ENCODE measurements at regions not wholly inside any gene's neighbourhood (a gene's known extent, or its start where the extent isn't known, plus 50 kb on each side); places are given as distances from the start of the nearest gene placed in this dataset.

DNA sequence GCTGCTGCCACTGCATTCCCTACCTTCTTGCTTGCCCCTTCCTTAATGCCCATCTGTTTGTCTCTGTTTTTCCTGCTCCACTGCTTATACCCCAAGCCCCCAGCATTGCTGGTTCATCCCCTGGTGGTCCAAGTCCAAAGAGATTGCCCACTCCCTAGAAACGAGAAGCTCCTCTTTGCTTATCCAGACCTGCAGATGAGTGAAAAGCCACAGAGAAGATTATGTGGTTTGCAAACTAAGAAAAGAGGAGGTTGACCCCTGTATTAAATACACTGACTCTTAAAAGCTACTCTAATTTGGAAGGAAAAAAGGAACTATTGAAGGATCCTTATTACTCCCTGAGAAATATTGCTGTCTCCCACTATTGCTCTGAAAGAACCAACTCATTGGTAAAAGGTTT, 146.8 kb upstream of the RAB4A start:
- Histone ChIP-seq H3K27ac (no peak overlapping the region), H3K4me1 (peaks cover 0 to 7% (median 2%) of the 10 kb centered on the region in 4 donors)

DNA sequence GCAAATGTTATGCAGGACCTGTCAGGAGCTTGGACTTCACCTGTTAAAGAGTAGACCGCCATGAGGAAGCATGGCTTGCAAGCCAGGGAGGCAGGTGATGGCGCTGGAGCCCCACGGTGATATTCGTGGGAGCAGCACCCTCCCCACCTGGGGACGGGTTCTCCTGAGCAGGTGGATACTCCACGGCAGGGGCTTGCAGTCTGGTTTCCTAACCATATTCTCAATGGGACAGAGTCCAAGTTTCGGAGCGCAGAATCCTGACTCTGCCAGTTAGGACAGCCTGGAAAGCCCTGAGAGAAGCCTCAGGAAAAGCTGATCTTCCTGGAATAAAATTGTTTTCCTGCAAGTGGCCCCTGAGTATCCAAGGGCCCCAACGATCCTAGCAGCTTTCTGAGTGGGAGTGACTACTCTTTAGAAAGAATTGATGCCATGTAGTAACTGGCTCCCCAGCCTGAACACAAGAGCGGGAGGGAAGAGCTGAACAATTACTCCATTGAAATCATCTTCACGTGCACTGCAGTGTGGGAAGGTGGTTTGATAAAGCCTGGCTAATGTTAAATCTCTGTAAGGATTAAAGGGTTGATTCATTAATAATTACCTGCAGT, 146.3 kb upstream of the RAB4A start:
- Histone ChIP-seq H3K27ac (peak overlapping the region in 2 of 4 donors; percentile 12 to 55), H3K9me3 (no peaks in the 10 kb centered on the region), H3K4me3 (no peak overlapping the region), H3K4me1 (peaks cover 3 to 12% (median 5%) of the 10 kb centered on the region in 4 donors), H3K36me3 (no peaks in the 10 kb centered on the region), H3K27me3 (no peaks in the 10 kb centered on the region)
- DNase-seq: peak in 2 of 3 donors; percentile 66 to 68
- TF ChIP-seq CTCF (IDR thresholded peaks at IDR 0.05) (peak in 3 of 6 experiments; percentile 29 to 44 (median 39)), POLR2A (IDR thresholded peaks at IDR 0.05) (no peak)

More for the DNA sequence above, 146.8 kb upstream of the RAB4A start:
- Histone ChIP-seq H3K4me3 (no peak overlapping the region), H3K9me3 (no peaks in the 10 kb centered on the region), H3K27me3 (no peaks in the 10 kb centered on the region), H3K36me3 (no peaks in the 10 kb centered on the region)
- TF ChIP-seq POLR2A (IDR thresholded peaks at IDR 0.05) (no peak), CTCF (IDR thresholded peaks at IDR 0.05) (no peak)
- no peak for DNase-seq

DNA sequence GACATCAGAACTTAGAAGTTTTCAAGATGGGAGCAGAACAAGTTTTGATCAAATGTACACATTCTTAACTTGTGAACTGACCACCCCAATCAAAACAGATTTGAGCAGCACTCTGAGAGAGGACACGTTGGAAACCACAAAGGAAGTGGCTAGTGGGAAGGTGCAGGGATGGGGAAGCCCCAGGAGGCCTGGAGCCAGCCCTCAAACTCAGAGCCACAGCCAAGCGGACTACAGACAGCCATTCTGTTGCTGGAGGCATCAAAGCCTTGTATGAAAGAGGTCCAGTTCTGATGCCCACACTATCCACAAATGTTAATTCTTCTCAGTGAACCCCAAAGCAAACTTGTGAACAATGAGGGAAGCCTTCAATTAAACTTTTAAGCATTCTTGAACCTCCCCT, 143.6 kb upstream of the RAB4A start:
- no peak overlapping the region for H3K27ac ChIP-seq
- H3K4me3 ChIP-seq: no peak overlapping the region
- H3K27me3 ChIP-seq: no peaks in the 10 kb centered on the region
- DNase-seq: no peak
- H3K4me1 ChIP-seq: peaks cover 3 to 36% (median 8%) of the 10 kb centered on the region in 4 donors
- no peaks in the 10 kb centered on the region for H3K36me3 ChIP-seq
- no peak for TF ChIP-seq CTCF (IDR thresholded peaks at IDR 0.05)
- TF ChIP-seq POLR2A (IDR thresholded peaks at IDR 0.05): no peak
- H3K9me3 ChIP-seq: no peaks in the 10 kb centered on the region

DNA sequence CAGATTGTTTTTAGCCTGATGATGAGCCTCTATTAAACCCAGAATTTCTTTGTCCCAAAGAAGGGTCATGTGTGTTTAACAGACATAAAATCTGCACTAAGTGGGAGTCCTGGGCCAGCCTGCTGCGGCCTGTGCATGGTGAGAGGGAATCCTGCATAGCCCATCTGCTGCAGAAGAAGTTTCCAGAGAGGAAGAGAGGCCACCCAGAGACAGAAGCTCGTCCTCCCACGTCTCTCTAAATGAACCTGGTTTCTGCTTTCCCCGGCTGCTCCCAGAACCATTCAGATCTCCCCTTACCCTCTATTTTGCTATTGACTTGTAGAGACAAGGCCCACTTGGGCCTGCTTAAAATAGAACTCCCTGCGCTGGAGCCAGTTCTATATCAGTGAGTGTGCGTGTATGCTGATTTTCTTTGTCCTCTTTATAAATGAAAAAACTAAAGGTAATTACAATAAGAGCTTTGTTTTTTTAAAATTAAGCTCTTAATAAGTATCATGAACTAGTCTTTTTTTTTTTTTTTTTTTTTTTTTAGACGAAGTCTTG, 142.8 kb upstream of the RAB4A start:
- no peaks in the 10 kb centered on the region for H3K36me3 ChIP-seq
- no peak overlapping the region for H3K27ac ChIP-seq
- peaks cover 3 to 36% (median 8%) of the 10 kb centered on the region in 4 donors for H3K4me1 ChIP-seq
- H3K9me3 ChIP-seq: no peaks in the 10 kb centered on the region
- no peaks in the 10 kb centered on the region for H3K27me3 ChIP-seq
- H3K4me3 ChIP-seq: no peak overlapping the region
- no peak for DNase-seq
- no peak for TF ChIP-seq POLR2A (IDR thresholded peaks at IDR 0.05)
- no peak for TF ChIP-seq CTCF (IDR thresholded peaks at IDR 0.05)

DNA sequence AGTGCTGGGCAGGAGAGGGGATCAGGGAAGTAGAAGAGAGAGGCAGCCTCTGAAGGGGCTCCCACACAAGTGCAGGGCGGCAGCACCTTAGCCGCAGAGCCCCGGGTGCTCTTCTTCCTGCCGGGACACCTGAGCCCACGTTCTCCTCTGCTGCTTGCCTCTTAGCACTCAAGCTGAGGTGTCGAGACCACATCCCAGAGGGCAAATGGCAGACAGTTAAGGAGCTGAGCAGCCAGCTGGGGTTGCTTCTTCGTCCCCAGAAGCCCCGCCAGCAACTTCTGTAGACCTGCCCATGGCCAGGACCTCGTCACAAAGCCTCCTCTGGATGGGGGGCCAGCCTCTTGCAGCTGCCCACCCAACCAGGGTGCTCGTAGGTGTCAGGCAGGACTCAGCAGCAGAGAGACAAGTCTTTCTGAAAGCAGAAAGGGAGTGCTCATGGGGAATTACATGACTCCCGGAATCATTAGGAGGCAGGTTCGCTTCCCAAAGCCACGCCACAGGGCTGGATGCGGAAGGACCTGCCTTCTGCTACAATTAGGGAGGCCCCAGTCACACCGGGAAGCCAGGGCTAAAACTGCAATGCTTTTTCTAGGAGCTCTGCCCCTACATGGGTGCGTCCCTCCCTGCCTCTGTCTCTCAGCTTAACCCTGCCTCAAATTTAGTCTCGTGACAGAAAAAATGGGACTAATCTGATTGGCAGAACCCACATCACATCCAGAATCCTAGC, 141.4 kb upstream of the RAB4A start:
- peak in 1 of 3 donors; percentile 53 for DNase-seq
- H3K4me1 ChIP-seq: peaks cover 3 to 36% (median 8%) of the 10 kb centered on the region in 4 donors
- H3K27me3 ChIP-seq: no peaks in the 10 kb centered on the region
- peak overlapping the region in 3 of 4 donors; percentile 68 to 95 (median 80) for H3K27ac ChIP-seq
- H3K4me3 ChIP-seq: no peak overlapping the region
- TF ChIP-seq POLR2A (IDR thresholded peaks at IDR 0.05) (no peak), CTCF (IDR thresholded peaks at IDR 0.05) (no peak)
- H3K36me3 ChIP-seq: no peaks in the 10 kb centered on the region
- peaks cover 0 to 3% (median 0%) of the 10 kb centered on the region in 4 donors for H3K9me3 ChIP-seq

Data from Peyer's patch (tissue), 4 donors.